Tibial artery (tissue), 4 donors: ENCODE measurements at regions not wholly inside any gene's neighbourhood (a gene's known extent, or its start where the extent isn't known, plus 50 kb on each side); places are given as distances from the start of the nearest gene placed in this dataset.

Source experiments
- DNase-seq, 2 donors: peaks; one replicate each; pipeline ENCODE4 v3.0.0-alpha.2; 2019
- H3K27ac ChIP-seq, 2 donors: fragments of 200-600 bp; sonication (generic) in 1 of 2; 1 replicate in 1 of 2; 2 replicates in 1 of 2; pipeline ENCODE4 v1.5.1; 2018 to 2019; ENCODE audit warnings: mild to moderate bottlenecking in 1 of 2
- H3K27me3 ChIP-seq, 2 donors: fragments of 200-600 bp; sonication (generic) in 1 of 2; one replicate each; pipeline versions ENCODE4 v1.5.1 to v1.6.0; 2016 to 2019
- H3K36me3 ChIP-seq, 3 donors: fragments of 200-600 bp; sonication (generic) in 2 of 3; one replicate each; pipeline ENCODE4 v1.5.1; 2016 to 2019; ENCODE audit warnings: mild to moderate bottlenecking in 2 of 3
- H3K4me1 ChIP-seq, 4 donors: fragments of 200-600 bp; sonication (generic) in 2 of 4; 1 replicate in 3 of 4; 2 replicates in 1 of 4; pipeline ENCODE4 v1.5.1; 2016 to 2019
- H3K4me3 ChIP-seq, 2 donors: fragments of 200-600 bp; sonication (generic) in 1 of 2; 1 replicate in 1 of 2; 2 replicates in 1 of 2; pipeline ENCODE4 v1.5.1; 2018 to 2019; ENCODE audit warnings: mild to moderate bottlenecking in 2 of 2
- H3K9me3 ChIP-seq, 3 donors: fragments of 200-600 bp; sonication (generic) in 1 of 3; one replicate each; pipeline ENCODE4 v1.5.1; 2016 to 2019
- CTCF ChIP-seq, 2 experiments: fragments of 200-600 bp in 1 of 2; fragments of 450-650 bp in 1 of 2; IDR thresholded peaks; one replicate each; pipeline ENCODE4 v1.5.1; 2017 to 2019; ENCODE audit warnings: antibody characterized with exemption in 2 of 2, mild to moderate bottlenecking in 1 of 2, moderate library complexity in 1 of 2
- intact Hi-C: fragments of 100-400 bp; cut with DNase I; formaldehyde crosslinking; loops from one replicate; pipeline ENCODE4 v1.15.0; 2023; ENCODE audit warnings: low total_unique reads

GRCh38 chr3:17945018-17945798 lies 202.8 kb upstream of the TBC1D5 start:
- Histone ChIP-seq H3K4me1 (no peaks in the 10 kb centered on the region), H3K27ac (no peak overlapping the region), H3K36me3 (no peaks in the 10 kb centered on the region), H3K27me3 (no peaks in the 10 kb centered on the region), H3K9me3 (no peaks in the 10 kb centered on the region), H3K4me3 (no peak overlapping the region)
- intact Hi-C loops, result no loop called here
- TF ChIP-seq CTCF (IDR thresholded peaks at IDR 0.05), result no peak
- DNase-seq, result no peak

GRCh38 chr3:17942856-17943255 lies 200.4 kb upstream of the TBC1D5 start:
- Histone ChIP-seq H3K27me3 (no peaks in the 10 kb centered on the region), H3K4me3 (no peak overlapping the region), H3K36me3 (no peaks in the 10 kb centered on the region), H3K9me3 (no peaks in the 10 kb centered on the region), H3K27ac (no peak overlapping the region), H3K4me1 (no peaks in the 10 kb centered on the region)
- intact Hi-C loops, result no loop called here
- TF ChIP-seq CTCF (IDR thresholded peaks at IDR 0.05), result no peak
- no peak for DNase-seq

GRCh38 chr3:17941766-17942165 lies 199.3 kb upstream of the TBC1D5 start:
- DNase-seq, result no peak
- TF ChIP-seq CTCF (IDR thresholded peaks at IDR 0.05), result no peak
- Histone ChIP-seq H3K9me3 (no peaks in the 10 kb centered on the region), H3K4me1 (no peaks in the 10 kb centered on the region), H3K27ac (no peak overlapping the region), H3K27me3 (no peaks in the 10 kb centered on the region), H3K36me3 (no peaks in the 10 kb centered on the region), H3K4me3 (no peak overlapping the region)
- intact Hi-C loops, result no loop called here

- no peak for DNase-seq
- Histone ChIP-seq H3K36me3 (no peaks in the 10 kb centered on the region), H3K4me3 (no peak overlapping the region), H3K4me1 (no peaks in the 10 kb centered on the region), H3K9me3 (no peaks in the 10 kb centered on the region), H3K27me3 (no peaks in the 10 kb centered on the region), H3K27ac (no peak overlapping the region)
- intact Hi-C loops, result no loop called here
- TF ChIP-seq CTCF (IDR thresholded peaks at IDR 0.05), result no peak
These were observed 198.7 kb upstream of the TBC1D5 start for GRCh38 chr3:17941152-17941551.

- TF ChIP-seq CTCF (IDR thresholded peaks at IDR 0.05), result no peak
- H3K4me3 ChIP-seq, result no peak overlapping the region
These were observed 196.7 kb upstream of the TBC1D5 start for GRCh38 chr3:17939157-17939556.

More at GRCh38 chr3:17939157-17939556, 196.7 kb upstream of the TBC1D5 start:
- Histone ChIP-seq H3K27me3 (no peaks in the 10 kb centered on the region), H3K36me3 (no peaks in the 10 kb centered on the region), H3K4me1 (no peaks in the 10 kb centered on the region), H3K9me3 (no peaks in the 10 kb centered on the region), H3K27ac (no peak overlapping the region)
- intact Hi-C loops, result no loop called here
- DNase-seq, result no peak
